Activated CD8-positive, alpha-beta memory T cell treated with anti-CD3 and anti-CD28 coated beads for 36 hours (primary cell): ENCODE measurements at regions not wholly inside any gene's neighbourhood (a gene's known extent, or its start where the extent isn't known, plus 50 kb on each side); places are given as distances from the start of the nearest gene placed in this dataset.

ENCODE experiments used
- CTCF ChIA-PET: fragments of 350-600 bp; sonication (Branson Sonifier 250); formaldehyde crosslinking; loops from one replicate; lab custom pipeline; 2021; ENCODE audit warnings: antibody characterized with exemption; lab: Charles Lee
- POLR2A ChIA-PET: fragments of 350-600 bp; sonication (Branson Sonifier 250); formaldehyde crosslinking; loops from one replicate; lab custom pipeline; 2021; ENCODE audit warnings: antibody characterized with exemption; lab: Charles Lee

GRCh38 chr13:60347174-60347573, 49.8 kb upstream of the TDRD3 start:
- ChIA-PET CTCF (no interaction called here), POLR2A (no interaction called here)
